CD14-positive monocyte (primary cell): ENCODE measurements at regions not wholly inside any gene's neighbourhood (a gene's known extent, or its start where the extent isn't known, plus 50 kb on each side); places are given as distances from the start of the nearest gene placed in this dataset.

Experiments
- DNase-seq, 3 donors: peaks; one replicate each; pipeline ENCODE4 v3.0.0-alpha.2; 2011 to 2022
- H2AFZ ChIP-seq: 2 replicates; pipeline ENCODE4 v1.6.0; 2012; ENCODE audit warnings: mild to moderate bottlenecking, low read depth, low read length, inconsistent platforms; ENCODE audit not compliant: insufficient read depth, poor library complexity, severe bottlenecking
- H3K27ac ChIP-seq, 2 donors: 1 replicate in 1 of 2; 2 replicates in 1 of 2; pipeline ENCODE4 v1.5.1; 2012 to 2013; ENCODE audit warnings: low read length in 2 of 2, control low read depth in 1 of 2, inconsistent platforms in 1 of 2, low read depth in 1 of 2, mild to moderate bottlenecking in 1 of 2
- H3K27me3 ChIP-seq, 2 donors: one replicate each; pipeline versions ENCODE4 v1.6.0 to v1.6.1; 2011 to 2013; ENCODE audit warnings: low read length in 2 of 2; ENCODE audit not compliant: control insufficient read depth in 2 of 2, insufficient read depth in 2 of 2
- H3K36me3 ChIP-seq, 2 donors: replicated peaks in 1 of 2; 1 replicate in 1 of 2; 2 replicates in 1 of 2; pipeline versions ENCODE4 v1.5.1 to v1.6.1; 2012 to 2013; ENCODE audit warnings: low read length in 2 of 2, control low read depth in 1 of 2, inconsistent platforms in 1 of 2, mild to moderate bottlenecking in 1 of 2; ENCODE audit not compliant: insufficient read depth in 2 of 2, control insufficient read depth in 1 of 2
- H3K4me1 ChIP-seq, 2 donors: 1 replicate in 1 of 2; 2 replicates in 1 of 2; pipeline versions ENCODE4 v1.5.1 to v1.6.1; 2012 to 2013; ENCODE audit warnings: low read length in 2 of 2, control low read depth in 1 of 2, inconsistent platforms in 1 of 2, mild to moderate bottlenecking in 1 of 2, moderate library complexity in 1 of 2; ENCODE audit not compliant: insufficient read depth in 2 of 2, control insufficient read depth in 1 of 2
- H3K4me2 ChIP-seq: replicated peaks from 2 replicates; pipeline ENCODE3; 2012; ENCODE audit warnings: low read length, moderate library complexity, mild to moderate bottlenecking; ENCODE audit not compliant: poor library complexity, severe bottlenecking; ENCODE audit errors: extremely low read depth
- H3K4me3 ChIP-seq, 3 experiments: fragments of 200-600 bp in 1 of 3; sonication (generic) in 1 of 3; replicated peaks in 1 of 3; 1 replicate in 2 of 3; 2 replicates in 1 of 3; pipeline ENCODE4 v1.5.1; 2011 to 2013; ENCODE audit warnings: low read length in 3 of 3, mild to moderate bottlenecking in 3 of 3, control low read depth in 2 of 3, low read depth in 2 of 3, inconsistent platforms in 1 of 3, moderate library complexity in 1 of 3
- H3K79me2 ChIP-seq: 2 replicates; pipeline ENCODE4 v1.6.0; 2012; ENCODE audit warnings: mild to moderate bottlenecking, control low read depth, inconsistent platforms, low read length, moderate library complexity; ENCODE audit not compliant: insufficient read depth
- H3K9ac ChIP-seq: 2 replicates; pipeline ENCODE4 v1.6.0; 2017; ENCODE audit warnings: low read length, mild to moderate bottlenecking; ENCODE audit not compliant: insufficient read depth, poor library complexity, severe bottlenecking
- H3K9me3 ChIP-seq, 2 donors: replicated peaks in 1 of 2; 1 replicate in 1 of 2; 2 replicates in 1 of 2; pipeline versions ENCODE4 v1.5.1 to v1.6.1; 2012 to 2013; ENCODE audit warnings: low read length in 2 of 2, control low read depth in 1 of 2; ENCODE audit not compliant: control insufficient read depth in 1 of 2, insufficient read depth in 1 of 2
- H4K20me1 ChIP-seq: 2 replicates; pipeline ENCODE4 v1.6.0; 2012; ENCODE audit warnings: mild to moderate bottlenecking, low read length, control low read depth, moderate library complexity; ENCODE audit not compliant: insufficient read depth
- H3K27ac Mint-ChIP-seq, 7 donors: one replicate each; pipeline ENCODE4 v1.8.0; 2020; ENCODE audit warnings: mild to moderate bottlenecking in 7 of 7, mixed read lengths in 7 of 7, moderate library complexity in 6 of 7, inconsistent platforms in 2 of 7
- H3K27me3 Mint-ChIP-seq, 3 donors: one replicate each; pipeline ENCODE4 v1.8.0; 2021 to 2022; ENCODE audit warnings: low read depth in 3 of 3, mild to moderate bottlenecking in 3 of 3, mixed read lengths in 3 of 3, moderate library complexity in 3 of 3, inconsistent platforms in 1 of 3
- H3K36me3 Mint-ChIP-seq, 2 donors: one replicate each; pipeline ENCODE4 v1.8.0; 2020; ENCODE audit warnings: mixed read lengths in 2 of 2, inconsistent platforms in 1 of 2, mild to moderate bottlenecking in 1 of 2
- H3K4me1 Mint-ChIP-seq: one replicate; pipeline ENCODE4 v1.8.0; 2020; ENCODE audit warnings: mild to moderate bottlenecking, mixed read lengths
- H3K4me3 Mint-ChIP-seq, 2 donors: one replicate each; pipeline ENCODE4 v1.8.0; 2020; ENCODE audit warnings: mild to moderate bottlenecking in 2 of 2, mixed read lengths in 2 of 2, moderate library complexity in 1 of 2
- H3K9me3 Mint-ChIP-seq, 7 donors: one replicate each; pipeline ENCODE4 v1.8.0; 2020 to 2022; ENCODE audit warnings: mixed read lengths in 7 of 7, mild to moderate bottlenecking in 6 of 7, moderate library complexity in 6 of 7, inconsistent platforms in 2 of 7
- WGBS: methylation state at CpG from one replicate; pipeline ENCODE4 v1.1.5; 2013; ENCODE audit warnings: missing lambda C conversion rate; ENCODE audit not compliant: insufficient coverage; 5-methylcytosine and 5-hydroxymethylcytosine counted together
- intact Hi-C, 2 donors: fragments of 100-400 bp; cut with micrococcal nuclease; formaldehyde crosslinking; loops; one replicate each; pipeline versions ENCODE4 v1.15.0 to v1.15.1; 2023
- TF ChIP-seq, protein P1 (sequence below): fragments of 200-600 bp; IDR thresholded peaks from one replicate; pipeline ENCODE4 v1.8.0; 2022; ENCODE audit warnings: antibody characterized with exemption, mild to moderate bottlenecking

DNA sequence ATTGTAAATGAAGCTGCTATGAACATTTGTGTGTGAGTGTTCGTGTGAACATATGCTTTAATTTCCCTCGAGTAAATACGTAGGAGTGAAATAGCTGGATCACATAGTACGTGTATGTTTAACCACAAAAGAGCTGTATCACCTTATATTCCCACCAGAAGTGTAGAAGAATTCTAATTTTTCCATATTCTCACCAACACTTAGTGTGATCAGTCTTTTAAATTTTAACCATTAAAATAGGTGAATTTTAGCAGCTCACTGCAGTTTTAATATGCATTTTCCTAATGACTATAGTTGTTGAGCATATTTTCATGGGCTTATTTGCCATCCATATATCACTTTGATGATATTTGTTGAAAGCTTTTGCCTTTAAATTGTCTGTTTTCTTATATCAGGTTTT lies 741.2 kb downstream of the PTPRU start:
- TF ChIP-seq, protein P1, sequence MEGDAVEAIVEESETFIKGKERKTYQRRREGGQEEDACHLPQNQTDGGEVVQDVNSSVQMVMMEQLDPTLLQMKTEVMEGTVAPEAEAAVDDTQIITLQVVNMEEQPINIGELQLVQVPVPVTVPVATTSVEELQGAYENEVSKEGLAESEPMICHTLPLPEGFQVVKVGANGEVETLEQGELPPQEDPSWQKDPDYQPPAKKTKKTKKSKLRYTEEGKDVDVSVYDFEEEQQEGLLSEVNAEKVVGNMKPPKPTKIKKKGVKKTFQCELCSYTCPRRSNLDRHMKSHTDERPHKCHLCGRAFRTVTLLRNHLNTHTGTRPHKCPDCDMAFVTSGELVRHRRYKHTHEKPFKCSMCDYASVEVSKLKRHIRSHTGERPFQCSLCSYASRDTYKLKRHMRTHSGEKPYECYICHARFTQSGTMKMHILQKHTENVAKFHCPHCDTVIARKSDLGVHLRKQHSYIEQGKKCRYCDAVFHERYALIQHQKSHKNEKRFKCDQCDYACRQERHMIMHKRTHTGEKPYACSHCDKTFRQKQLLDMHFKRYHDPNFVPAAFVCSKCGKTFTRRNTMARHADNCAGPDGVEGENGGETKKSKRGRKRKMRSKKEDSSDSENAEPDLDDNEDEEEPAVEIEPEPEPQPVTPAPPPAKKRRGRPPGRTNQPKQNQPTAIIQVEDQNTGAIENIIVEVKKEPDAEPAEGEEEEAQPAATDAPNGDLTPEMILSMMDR: no peak
- intact Hi-C loops: no loop called here

DNA sequence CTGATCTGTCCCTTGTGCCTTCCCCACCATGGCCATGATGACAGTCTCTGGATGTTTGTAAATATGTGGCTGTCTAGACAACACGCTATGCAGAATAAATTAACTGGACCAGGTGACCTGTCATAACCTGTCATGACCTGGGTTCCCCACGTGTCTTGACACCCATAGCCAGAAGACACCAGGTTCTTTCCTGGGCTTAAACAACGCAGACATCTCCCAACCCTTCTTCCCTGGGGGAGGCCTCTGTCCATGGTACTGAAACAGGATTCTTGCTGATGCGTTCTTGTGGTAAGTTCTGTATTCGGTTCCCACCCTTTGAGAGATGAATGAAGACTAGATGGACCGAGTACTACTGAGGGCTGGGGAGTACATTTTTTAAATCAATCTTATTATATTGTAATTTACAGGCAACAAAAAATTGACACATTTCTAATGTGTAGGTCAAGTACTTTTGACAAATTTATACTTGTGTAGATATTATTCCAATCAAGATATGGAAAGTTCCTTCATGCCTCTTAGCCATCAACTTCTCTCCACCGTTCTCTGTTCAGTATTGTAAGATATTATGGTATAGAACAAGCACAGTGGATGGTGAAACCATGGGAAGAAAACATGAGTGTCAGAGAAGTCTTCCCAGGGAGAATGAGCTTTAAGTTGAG lies 738.8 kb downstream of the PTPRU start:
- Mint-ChIP-seq H3K27ac (no peak overlapping the region), H3K27me3 (peaks cover 2 to 3% (median 2%) of the 10 kb centered on the region in 3 donors), H3K9me3 (peaks cover 0 to 4% (median 2%) of the 10 kb centered on the region in 7 donors), H3K4me3 (no peak overlapping the region), H3K4me1 (no peaks in the 10 kb centered on the region), H3K36me3 (no peaks in the 10 kb centered on the region)
- TF ChIP-seq, protein P1: no peak
- Histone ChIP-seq H3K4me1 (no peaks in the 10 kb centered on the region), H3K9ac (no peak overlapping the region), H4K20me1 (no peaks in the 10 kb centered on the region), H3K9me3 (no peaks in the 10 kb centered on the region), H3K79me2 (no peaks in the 10 kb centered on the region), H3K27me3 (no peaks in the 10 kb centered on the region), H3K27ac (no peak overlapping the region), H3K36me3 (no peaks in the 10 kb centered on the region), H2AFZ (no peak overlapping the region), H3K4me2 (no peak overlapping the region), H3K4me3 (no peak overlapping the region)
- intact Hi-C loops: no loop called here
- 15% methylated on average over 2 of the region's 7 CpGs for WGBS
- no peak for DNase-seq

More for the DNA sequence above, 741.2 kb downstream of the PTPRU start:
- WGBS: no CpG with 5 or more reads among the region's 4 CpGs
- H3K4me3 ChIP-seq: no peak overlapping the region
- H3K4me1 ChIP-seq: no peaks in the 10 kb centered on the region
- no peak overlapping the region for H3K27ac ChIP-seq
- no peak overlapping the region for H2AFZ ChIP-seq
- no peaks in the 10 kb centered on the region for H3K4me1 Mint-ChIP-seq
- H4K20me1 ChIP-seq: no peaks in the 10 kb centered on the region
- peaks cover 2 to 13% (median 6%) of the 10 kb centered on the region in 3 donors for H3K27me3 Mint-ChIP-seq
- no peaks in the 10 kb centered on the region for H3K36me3 Mint-ChIP-seq
- no peaks in the 10 kb centered on the region for H3K79me2 ChIP-seq
- H3K4me2 ChIP-seq: no peak overlapping the region
- H3K9me3 Mint-ChIP-seq: peaks cover 0 to 7% (median 3%) of the 10 kb centered on the region in 7 donors
- no peaks in the 10 kb centered on the region for H3K36me3 ChIP-seq
- no peaks in the 10 kb centered on the region for H3K27me3 ChIP-seq
- no peak overlapping the region for H3K4me3 Mint-ChIP-seq
- no peak for DNase-seq
- H3K9ac ChIP-seq: no peak overlapping the region
- H3K27ac Mint-ChIP-seq: no peak overlapping the region
- peaks cover 0 to 4% of the 10 kb centered on the region in 2 donors for H3K9me3 ChIP-seq
